Uterus (tissue), 2 donors: ENCODE measurements at regions not wholly inside any gene's neighbourhood (a gene's known extent, or its start where the extent isn't known, plus 50 kb on each side); places are given as distances from the start of the nearest gene placed in this dataset.
"Not testable (repeated sequence)": the region's sequence is repeated elsewhere in the genome, so short reads cannot be mapped to it uniquely, and the experiment has no call there.

Experiments
- CTCF ChIP-seq, 4 experiments: fragments of 200-600 bp in 2 of 4; fragments of 450-650 bp in 2 of 4; sonication (generic) in 2 of 4; IDR thresholded peaks; one replicate each; pipeline ENCODE4 v1.5.1; 2016 to 2019; ENCODE audit warnings: antibody characterized with exemption in 4 of 4, mild to moderate bottlenecking in 2 of 4, moderate library complexity in 1 of 4
- POLR2A ChIP-seq, 2 donors: fragments of 450-650 bp; IDR thresholded peaks; one replicate each; pipeline ENCODE4 v1.6.1; 2016; ENCODE audit warnings: antibody characterized with exemption in 2 of 2, mild to moderate bottlenecking in 1 of 2, moderate library complexity in 1 of 2

DNA sequence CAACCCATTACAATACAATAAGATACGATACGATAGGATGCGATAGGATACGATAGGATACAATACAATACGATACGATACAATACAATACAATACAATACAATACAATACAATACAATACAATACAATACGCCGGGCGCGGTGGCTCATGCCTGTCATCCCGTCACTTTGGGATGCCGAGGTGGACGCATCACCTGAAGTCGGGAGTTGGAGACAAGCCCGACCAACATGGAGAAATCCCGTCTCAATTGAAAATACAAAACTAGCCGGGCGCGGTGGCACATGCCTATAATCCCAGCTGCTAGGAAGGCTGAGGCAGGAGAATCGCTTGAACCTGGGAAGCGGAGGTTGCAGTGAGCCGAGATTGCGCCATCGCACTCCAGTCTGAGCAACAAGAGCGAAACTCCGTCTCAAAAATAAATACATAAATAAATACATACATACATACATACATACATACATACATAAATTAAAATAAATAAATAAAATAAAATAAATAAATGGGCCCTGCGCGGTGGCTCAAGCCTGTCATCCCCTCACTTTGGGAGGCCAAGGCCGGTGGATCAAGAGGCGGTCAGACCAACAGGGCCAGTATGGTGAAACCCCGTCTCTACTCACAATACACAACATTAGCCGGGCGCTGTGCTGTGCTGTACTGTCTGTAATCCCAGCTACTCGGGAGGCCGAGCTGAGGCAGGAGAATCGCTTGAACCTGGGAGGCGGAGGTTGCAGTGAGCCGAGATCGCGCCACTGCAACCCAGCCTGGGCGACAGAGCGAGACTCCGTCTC, 2092.5 kb upstream of the TPTE start:
- TF ChIP-seq POLR2A, CTCF (IDR thresholded peaks at IDR 0.05): not testable (repeated sequence)
